ENCODE measurements at regions not wholly inside any gene's neighbourhood (a gene's known extent, or its start where the extent isn't known, plus 50 kb on each side); places are given as distances from the start of the nearest gene placed in this dataset.
"Not testable (repeated sequence)": the region's sequence is repeated elsewhere in the genome, so short reads cannot be mapped to it uniquely, and the experiment has no call there.

DNA sequence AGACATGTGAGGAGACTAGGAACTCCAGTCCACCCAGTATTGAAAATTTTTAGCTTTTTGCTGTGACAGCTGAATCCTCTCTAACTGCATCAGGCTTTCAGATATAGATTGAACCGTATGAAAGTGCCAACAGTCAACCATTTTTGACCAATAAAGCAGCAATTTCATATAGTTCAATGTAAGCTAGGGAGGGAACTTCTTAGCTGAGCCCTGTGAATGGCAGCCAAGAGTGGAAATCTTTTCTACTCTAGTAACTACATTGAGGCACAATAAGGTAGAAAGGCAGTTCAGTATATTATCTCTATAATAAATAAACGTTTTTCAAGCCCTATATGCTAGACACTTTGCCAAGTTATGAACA, 96.3 kb upstream of the TANK start:
- peak overlapping the region; percentile 38; the same call in 1 of the 2 replicates for H3K27ac ChIP-seq
- TF ChIP-seq, protein P1, sequence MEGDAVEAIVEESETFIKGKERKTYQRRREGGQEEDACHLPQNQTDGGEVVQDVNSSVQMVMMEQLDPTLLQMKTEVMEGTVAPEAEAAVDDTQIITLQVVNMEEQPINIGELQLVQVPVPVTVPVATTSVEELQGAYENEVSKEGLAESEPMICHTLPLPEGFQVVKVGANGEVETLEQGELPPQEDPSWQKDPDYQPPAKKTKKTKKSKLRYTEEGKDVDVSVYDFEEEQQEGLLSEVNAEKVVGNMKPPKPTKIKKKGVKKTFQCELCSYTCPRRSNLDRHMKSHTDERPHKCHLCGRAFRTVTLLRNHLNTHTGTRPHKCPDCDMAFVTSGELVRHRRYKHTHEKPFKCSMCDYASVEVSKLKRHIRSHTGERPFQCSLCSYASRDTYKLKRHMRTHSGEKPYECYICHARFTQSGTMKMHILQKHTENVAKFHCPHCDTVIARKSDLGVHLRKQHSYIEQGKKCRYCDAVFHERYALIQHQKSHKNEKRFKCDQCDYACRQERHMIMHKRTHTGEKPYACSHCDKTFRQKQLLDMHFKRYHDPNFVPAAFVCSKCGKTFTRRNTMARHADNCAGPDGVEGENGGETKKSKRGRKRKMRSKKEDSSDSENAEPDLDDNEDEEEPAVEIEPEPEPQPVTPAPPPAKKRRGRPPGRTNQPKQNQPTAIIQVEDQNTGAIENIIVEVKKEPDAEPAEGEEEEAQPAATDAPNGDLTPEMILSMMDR (conservative IDR thresholded peaks at IDR 0.05): peak; percentile 65

DNA sequence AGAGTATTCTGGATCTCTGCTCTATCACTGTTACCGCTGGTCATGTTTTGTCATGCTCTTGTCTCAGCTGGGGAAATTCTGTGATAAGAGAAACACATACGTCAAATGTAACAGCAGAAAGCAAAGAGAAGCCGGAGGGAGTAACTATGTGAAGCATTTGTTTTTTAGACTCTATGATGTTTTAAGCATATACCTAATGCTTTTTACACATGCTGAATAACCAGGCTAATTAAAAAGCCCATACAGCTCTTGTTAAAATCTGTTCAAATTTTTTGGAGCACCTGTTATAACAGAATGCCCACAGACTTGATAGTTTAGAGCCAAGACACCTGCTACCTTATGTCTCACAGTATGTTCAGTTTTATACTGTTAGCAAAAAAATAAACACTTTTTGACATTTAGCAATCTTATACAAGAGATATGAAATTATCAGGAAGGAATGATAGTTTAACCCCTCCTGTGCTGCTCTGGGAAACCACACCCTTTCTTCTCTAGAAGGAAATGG, 92.3 kb upstream of the TANK start:
- TF ChIP-seq, protein P1 (conservative IDR thresholded peaks at IDR 0.05): no peak
- no peak overlapping the region for H3K27ac ChIP-seq

DNA sequence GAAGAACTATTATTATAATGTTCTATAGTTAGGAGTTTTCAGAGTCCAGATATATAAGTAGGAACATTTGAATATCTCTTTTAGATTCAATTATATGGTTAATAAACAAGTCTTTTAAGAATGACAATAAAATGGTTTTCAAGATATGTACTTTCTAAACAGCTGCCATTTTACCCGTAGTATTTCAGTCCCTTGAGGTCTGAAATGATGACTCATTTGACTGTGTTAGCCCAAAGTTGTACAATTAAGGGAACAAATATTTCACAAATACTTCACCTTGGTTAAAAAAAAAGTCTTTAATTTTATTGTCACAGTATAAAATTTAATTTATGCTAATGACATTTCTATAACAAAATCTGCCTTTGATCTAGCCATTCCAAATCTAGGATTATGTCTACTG, 91.6 kb upstream of the TANK start:
- H3K27ac ChIP-seq: no peak overlapping the region
- TF ChIP-seq, protein P1 (conservative IDR thresholded peaks at IDR 0.05): no peak

DNA sequence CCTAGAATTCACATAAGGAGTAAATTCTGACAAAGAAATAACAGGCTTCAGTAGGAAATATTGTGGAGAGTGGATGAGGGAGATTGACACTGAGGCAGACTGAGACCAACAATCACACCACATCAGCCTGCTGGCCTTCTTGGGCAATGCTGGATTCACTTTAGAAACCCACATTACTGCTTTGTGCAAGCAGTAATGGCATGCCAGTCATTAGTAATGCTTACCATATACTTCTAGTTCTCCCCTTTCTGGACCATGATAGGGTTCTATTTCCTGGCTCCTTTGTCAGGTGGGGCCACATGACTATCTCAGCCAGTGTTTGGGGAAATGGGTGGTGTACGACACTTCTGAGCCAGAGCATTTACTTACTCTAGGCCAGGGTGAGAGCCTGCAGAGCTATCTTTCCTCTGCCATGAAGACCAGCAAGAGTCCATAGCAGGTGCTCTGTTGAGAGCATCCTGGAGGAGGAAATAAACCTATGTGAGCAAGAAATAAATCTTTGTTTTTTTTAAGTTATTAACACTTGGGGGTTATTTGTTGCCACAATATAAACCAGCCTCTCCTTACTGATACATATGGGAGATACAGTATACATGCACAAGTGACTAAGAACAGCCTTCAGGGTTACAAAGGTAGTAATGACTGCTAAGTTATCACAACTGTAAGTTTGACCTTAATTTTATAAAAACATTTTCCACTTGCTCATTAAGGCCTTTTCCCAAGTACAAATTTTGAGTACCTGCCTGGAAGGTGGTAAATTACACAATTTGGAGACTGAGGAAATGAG, 89.3 kb upstream of the TANK start:
- TF ChIP-seq, protein P1 (conservative IDR thresholded peaks at IDR 0.05): no peak
- H3K27ac ChIP-seq: no peak overlapping the region

DNA sequence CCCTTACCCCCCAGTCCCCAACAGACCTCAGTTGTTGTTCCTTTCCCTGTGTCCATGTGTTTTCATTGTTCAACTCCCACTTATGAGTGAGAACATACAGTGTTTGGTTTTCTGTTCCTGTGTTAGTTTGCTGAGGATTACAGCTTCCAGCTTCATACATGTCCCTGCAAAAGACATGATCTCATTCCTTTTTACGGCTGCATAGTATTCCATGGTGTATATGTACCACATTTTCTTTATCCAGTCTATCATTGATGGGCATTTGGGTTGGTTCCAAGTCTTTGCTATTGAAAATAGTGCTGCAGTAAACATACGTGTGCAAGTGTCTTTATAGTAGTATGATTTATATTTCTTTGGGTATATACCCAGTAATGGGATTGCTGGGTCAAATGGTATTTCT, 87.8 kb upstream of the TANK start:
- not testable (repeated sequence) for H3K27ac ChIP-seq

DNA sequence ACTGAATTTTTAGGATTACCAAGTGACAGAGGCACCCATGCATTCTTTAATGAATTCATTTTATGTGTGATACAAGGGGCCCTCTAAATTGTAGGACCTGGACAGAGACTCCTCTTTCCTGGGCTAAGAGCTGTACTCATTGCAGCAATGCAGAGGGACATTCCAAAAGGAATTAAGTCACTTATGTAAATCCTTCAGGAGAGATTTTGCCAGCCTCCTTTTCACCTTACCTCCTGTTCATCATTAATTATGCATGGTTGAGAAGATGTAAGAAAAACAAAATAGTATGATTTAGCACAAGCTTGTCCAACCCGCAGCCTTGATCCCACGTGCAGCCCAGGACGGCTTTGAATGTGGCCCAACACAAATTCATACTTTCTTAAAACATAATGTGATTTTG, 84.5 kb upstream of the TANK start:
- TF ChIP-seq, protein P1 (conservative IDR thresholded peaks at IDR 0.05): no peak
- H3K27ac ChIP-seq: no peak overlapping the region

DNA sequence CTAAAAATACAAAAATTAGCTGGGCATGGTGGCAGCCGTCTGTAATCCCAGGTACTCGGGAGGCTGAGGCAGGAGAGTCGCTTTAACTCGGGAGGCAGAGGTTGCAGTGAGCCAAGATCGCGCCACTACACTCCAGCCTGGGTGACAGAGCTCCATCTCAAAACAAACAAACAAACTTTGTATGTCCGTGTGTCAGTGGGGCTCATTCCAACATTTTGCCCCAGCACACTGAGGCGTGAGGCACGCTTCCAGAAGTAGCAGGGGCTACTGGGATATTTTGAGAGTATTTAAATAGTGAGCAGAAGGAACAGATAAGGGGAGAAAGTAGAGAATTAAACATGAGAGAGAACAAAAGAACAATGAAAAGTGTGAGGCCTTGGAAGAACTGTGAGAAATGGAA, 83.3 kb upstream of the TANK start:
- no peak overlapping the region for H3K27ac ChIP-seq
- TF ChIP-seq, protein P1 (conservative IDR thresholded peaks at IDR 0.05): no peak
